ENCODE measurements at regions not wholly inside any gene's neighbourhood (a gene's known extent, or its start where the extent isn't known, plus 50 kb on each side); places are given as distances from the start of the nearest gene placed in this dataset.
"Not testable (repeated sequence)": the region's sequence is repeated elsewhere in the genome, so short reads cannot be mapped to it uniquely, and the experiment has no call there.

DNA sequence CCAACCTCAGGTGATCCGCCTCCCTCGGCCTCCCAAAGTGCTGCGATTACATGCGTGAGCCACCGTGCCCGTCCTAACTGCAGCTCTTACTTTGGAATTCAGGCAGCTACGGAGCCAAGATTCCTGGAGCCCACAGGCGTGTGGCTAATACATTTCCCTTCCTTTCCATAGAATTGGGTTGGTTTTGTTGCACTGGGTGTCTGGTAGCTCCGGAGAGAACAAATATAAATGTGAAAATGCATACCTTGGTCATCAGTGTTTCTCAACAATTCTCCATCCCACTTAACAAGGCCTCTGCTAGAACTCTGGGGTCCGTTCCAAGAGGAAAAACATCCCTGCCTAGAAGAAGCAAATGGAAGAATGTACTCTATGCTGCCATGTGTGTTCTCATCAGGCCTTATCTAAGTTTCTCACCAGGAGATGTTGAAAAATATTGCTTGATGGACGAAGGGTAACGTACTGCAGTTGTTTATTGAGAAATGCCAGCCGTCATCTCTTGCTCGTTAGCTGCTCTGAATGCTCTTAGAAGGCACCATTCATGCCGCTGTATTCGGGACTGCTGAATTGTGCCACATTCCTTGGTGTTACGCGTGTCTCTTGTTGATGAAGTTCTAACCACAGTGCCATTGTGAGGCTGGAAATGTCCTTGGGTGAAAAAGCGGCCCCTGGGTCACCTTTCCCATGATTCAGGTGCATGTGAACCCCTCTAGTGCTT lies 50.5 kb upstream of the CD99 start:
- no peak for DNase-seq (ENCODE audit: low read depth)

- no peak for DNase-seq (ENCODE audit: low read depth)
These were observed 52.8 kb upstream of the CD99 start for GRCh38 chrX:2638279-2638678.

DNA sequence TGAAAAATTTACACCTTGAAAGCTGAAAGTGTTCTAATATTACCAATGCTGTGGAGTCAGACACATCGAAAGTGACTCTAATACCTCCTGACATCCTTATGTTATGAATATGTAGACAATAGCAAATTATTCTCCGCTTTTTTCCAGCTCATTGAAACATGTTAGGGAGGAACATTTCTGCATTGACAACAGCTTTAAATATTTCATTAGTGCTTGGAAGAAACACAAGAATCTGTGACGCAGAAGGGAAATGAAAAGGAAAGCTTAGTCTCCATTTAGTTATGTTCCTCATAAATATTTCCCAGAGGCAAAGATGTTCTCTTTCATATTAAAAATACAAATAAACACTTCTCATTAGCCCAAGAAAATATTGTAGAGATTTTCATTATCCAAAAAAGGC lies 55.8 kb upstream of the CD99 start:
- no peak for DNase-seq (ENCODE audit: low read depth)

GRCh38 chrX:2632533-2633504 lies 58.3 kb upstream of the CD99 start:
- no peak for DNase-seq (ENCODE audit: low read depth)

DNA sequence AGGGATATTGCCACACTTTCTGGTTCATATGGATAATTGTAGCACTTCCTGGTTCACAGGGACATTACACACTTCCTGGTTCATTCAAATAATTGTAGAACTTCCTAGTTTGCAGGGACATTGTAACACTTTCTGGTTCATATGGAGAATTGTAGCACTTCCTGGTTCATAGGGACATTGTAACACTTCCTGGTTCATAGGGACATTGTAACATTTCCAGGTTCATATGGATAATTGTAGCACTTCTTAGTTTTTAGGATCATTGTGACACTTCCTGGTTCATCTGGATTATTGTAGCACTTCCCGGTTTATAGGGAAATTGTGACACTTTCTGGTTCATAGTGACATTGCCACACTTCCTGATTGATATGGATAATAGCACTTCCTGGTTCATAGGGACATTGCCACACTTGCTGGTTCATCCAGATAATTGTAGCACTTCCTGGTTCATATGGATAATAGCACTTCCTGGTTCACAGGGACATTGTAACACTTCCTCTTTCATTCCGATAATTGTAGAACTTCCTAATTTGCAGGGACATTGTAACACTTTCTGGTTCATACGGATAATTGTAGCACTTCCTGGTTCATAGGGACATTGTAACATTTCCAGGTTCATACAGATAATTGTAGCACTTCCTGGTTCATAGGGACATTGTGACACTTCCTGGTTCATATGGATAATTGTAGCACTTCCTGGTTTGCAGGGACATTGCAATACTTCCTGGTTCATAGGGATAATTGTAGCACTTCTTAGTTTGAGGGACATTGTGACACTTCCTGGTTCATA lies 59.2 kb upstream of the CD99 start:
- no peak for DNase-seq (ENCODE audit: low read depth)

- DNase-seq (ENCODE audit: low read depth): not testable (repeated sequence)
These were observed 60.0 kb upstream of the CD99 start for GRCh38 chrX:2630935-2631742.

DNA sequence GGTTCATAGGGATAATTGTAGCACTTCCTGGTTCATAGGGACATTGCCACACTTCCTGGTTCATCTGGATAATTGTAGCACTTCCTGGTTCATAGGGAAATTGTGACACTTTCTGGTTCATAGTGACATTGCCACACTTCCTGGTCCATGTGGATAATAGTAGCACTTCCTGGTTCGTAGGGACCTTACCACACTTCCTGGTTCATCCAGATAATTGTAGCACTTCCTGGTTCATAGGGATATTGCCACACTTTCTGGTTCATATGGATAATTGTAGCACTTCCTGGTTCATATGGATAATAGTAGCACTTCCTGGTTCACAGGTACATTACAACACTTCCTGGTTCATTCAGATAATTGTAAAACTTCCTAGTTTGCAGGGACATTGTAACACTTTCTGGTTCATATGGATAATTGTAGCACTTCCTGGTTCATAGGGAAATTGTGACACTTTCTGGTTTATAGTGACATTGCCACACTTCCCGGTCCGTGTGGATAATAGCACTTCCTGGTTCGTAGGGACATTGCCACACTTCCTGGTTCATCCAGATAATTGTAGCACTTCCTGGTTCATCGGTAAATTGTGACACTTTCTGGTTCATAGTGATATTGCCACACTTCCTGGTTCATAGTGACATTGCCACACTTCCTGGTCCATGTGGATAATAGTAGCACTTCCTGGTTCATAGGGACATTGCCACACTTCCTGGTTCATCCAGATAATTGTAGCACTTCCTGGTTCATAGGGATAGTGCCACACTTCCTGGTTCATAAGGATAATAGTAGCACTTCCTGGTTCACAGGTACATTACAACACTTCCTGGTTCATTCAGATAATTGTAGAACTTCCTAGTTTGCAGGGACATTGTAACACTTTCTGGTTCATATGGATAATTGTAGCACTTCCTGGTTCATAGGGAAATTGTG lies 60.8 kb upstream of the CD99 start:
- DNase-seq (ENCODE audit: low read depth): not testable (repeated sequence)

GRCh38 chrX:2629316-2630007 lies 61.6 kb upstream of the CD99 start:
- DNase-seq (ENCODE audit: low read depth): no peak

- DNase-seq (ENCODE audit: low read depth): no peak
These were observed 62.3 kb upstream of the CD99 start for GRCh38 chrX:2628751-2629315.

DNA sequence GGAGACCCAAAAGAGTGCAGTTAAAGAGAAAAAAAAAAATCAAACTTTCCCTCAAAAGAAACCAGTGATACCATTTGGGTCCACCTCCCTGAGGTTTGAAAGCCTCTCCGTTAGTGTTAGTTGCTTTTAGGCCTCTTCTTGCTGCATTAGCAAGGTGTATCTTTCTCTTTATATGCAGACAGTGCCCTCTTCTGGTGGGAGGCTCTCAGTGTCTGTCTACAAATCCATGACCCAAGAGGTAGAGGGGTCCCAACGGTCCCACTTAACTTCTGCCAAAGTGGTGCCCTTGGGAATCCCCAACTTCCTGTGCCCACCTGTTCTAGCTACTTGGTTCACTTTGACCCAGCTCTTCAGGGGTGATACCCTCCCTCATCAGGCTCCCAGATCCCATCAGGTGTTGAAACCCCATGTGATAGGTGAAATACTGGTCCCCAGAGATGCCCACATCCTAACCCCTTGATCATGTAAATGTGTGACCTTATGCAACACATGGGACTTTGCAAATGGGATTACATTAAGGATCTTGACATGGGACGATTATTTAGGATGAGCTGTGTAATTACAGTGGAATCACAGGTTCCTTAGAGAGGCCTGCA lies 63.7 kb upstream of the CD99 start:
- DNase-seq (ENCODE audit: low read depth): no peak

DNA sequence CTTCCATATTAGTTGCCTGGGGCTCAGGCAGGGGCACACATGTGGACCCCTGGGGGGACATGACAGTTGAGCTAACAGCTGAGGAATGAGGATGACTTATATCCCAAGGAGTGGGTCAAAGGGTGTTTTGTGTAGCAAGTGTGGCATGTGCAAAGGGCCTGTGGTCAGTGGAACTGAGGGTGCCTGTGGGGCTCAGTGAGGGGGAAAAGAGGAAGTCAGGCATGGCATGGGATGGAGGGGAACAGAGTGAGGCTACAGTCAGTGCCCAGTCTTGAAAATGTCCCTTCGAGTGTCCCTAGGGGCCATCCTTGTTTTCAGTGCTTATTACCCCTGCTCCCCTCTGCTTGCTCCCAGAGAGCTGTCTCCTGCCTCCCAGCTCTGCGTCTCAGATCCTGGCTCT lies 64.3 kb upstream of the CD99 start:
- DNase-seq (ENCODE audit: low read depth): no peak

GRCh38 chrX:2620576-2620975 lies 70.5 kb upstream of the CD99 start:
- no peak for DNase-seq (ENCODE audit: low read depth)

GRCh38 chrX:2618516-2618915 lies 72.6 kb upstream of the CD99 start:
- DNase-seq (ENCODE audit: low read depth): no peak

GRCh38 chrX:2614911-2615310 lies 76.2 kb upstream of the CD99 start:
- DNase-seq (ENCODE audit: low read depth): no peak

DNA sequence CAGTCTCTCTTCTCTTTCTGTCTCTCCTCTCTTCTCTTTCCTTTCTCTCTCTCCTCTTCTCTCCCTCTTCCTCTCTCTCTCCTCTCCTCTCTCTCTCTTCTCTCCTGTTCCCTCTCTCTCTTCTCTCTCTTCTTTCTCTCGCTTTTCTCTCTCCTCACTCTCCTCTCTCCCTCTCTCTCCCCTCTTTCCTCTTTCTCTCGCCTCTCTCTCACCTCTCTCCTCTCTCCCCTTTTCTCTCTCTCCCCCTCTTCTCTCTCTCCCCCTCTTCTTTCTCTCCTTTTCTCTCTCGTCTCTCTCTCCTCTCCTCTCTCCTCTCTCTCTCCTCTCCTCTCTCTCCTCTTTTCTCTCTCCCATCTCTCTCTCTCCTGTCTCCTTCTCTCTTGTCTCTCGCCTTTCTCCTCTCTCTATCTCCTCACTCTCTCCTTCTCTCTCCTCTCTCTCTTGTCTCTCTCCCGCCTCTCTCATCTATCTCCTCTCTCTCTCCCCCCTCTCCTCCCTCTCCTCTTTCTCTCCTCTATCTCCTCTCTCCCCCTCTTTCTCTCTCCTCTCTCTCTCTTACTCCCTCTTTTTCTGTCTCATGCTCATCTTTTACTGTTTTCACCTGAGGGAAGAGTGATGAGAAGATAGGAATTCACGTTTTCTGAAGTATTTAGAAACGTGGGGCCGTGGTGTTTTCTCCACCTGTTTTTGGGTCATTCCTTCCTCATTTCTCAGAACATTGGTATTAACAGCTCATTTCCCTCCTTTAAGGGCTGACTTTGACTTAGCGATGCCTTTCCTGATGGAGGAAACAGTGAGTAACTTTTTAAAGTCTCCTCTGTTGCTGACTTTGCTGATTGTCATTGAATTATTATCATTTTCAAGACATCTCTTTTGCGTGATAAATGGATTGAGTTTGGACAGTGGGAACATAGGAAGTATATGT lies 80.6 kb upstream of the CD99 start:
- no peak for DNase-seq (ENCODE audit: low read depth)

- no peak for DNase-seq (ENCODE audit: low read depth)
These were observed 81.5 kb upstream of the CD99 start for GRCh38 chrX:2609431-2610238.
